Gastroesophageal sphincter (tissue), 4 donors: ENCODE measurements at regions not wholly inside any gene's neighbourhood (a gene's known extent, or its start where the extent isn't known, plus 50 kb on each side); places are given as distances from the start of the nearest gene placed in this dataset.
"Not testable (repeated sequence)": the region's sequence is repeated elsewhere in the genome, so short reads cannot be mapped to it uniquely, and the experiment has no call there.

Experiments used
- ATAC-seq: fragments of 150-250 bp; one replicate; pipeline ENCODE4 v1.9.1; 2016; ENCODE audit warnings: mild to moderate bottlenecking, moderate library complexity
- H3K27ac ChIP-seq, 4 donors: fragments of 200-600 bp; sonication (generic) in 3 of 4; 1 replicate in 3 of 4; 2 replicates in 1 of 4; pipeline ENCODE4 v1.5.1; 2016 to 2019
- H3K27me3 ChIP-seq: fragments of 200-600 bp; sonication (generic); one replicate; pipeline ENCODE4 v1.5.1; 2019
- H3K36me3 ChIP-seq, 2 donors: fragments of 200-600 bp; sonication (generic); one replicate each; pipeline ENCODE4 v1.5.1; 2019; ENCODE audit warnings: control low read depth in 1 of 2
- H3K4me1 ChIP-seq, 3 donors: fragments of 200-600 bp; sonication (generic); 1 replicate in 2 of 3; 2 replicates in 1 of 3; pipeline ENCODE4 v1.5.1; 2016 to 2019; ENCODE audit warnings: control low read depth in 2 of 3
- H3K4me3 ChIP-seq, 2 donors: fragments of 200-600 bp; sonication (generic); one replicate each; pipeline ENCODE4 v1.5.1; 2019; ENCODE audit warnings: mild to moderate bottlenecking in 1 of 2, moderate library complexity in 1 of 2
- H3K9me3 ChIP-seq, 3 donors: fragments of 200-600 bp; sonication (generic); one replicate each; pipeline ENCODE4 v1.5.1; 2017 to 2019; ENCODE audit warnings: control low read depth in 2 of 3
- EP300 ChIP-seq: sonication (generic); formaldehyde crosslinking; IDR thresholded peaks from one replicate; pipeline ENCODE4 v1.6.1; 2017; ENCODE audit warnings: antibody characterized with exemption, mild to moderate bottlenecking
- POLR2A ChIP-seq, 2 donors: fragments of 450-650 bp; IDR thresholded peaks; one replicate each; pipeline ENCODE4 v1.6.1; 2017; ENCODE audit warnings: antibody characterized with exemption in 2 of 2, mild to moderate bottlenecking in 2 of 2, moderate library complexity in 1 of 2
- POLR2AphosphoS5 ChIP-seq: sonication (generic); formaldehyde crosslinking; IDR thresholded peaks from one replicate; pipeline ENCODE4 v1.6.1; 2017; ENCODE audit warnings: antibody characterized with exemption
- WGBS, 2 donors: methylation state at CpG; one replicate each; pipeline ENCODE4 v1.1.5; 2018; ENCODE audit warnings: low coverage in 1 of 2; 5-methylcytosine and 5-hydroxymethylcytosine counted together
- TF ChIP-seq, protein P1 (sequence below), 4 experiments: fragments of 200-600 bp in 2 of 4; fragments of 450-650 bp in 2 of 4; sonication (generic) in 1 of 4; IDR thresholded peaks; one replicate each; pipeline ENCODE4 v1.5.1; 2017 to 2019; ENCODE audit warnings: antibody characterized with exemption in 4 of 4, mild to moderate bottlenecking in 2 of 4, moderate library complexity in 2 of 4

DNA sequence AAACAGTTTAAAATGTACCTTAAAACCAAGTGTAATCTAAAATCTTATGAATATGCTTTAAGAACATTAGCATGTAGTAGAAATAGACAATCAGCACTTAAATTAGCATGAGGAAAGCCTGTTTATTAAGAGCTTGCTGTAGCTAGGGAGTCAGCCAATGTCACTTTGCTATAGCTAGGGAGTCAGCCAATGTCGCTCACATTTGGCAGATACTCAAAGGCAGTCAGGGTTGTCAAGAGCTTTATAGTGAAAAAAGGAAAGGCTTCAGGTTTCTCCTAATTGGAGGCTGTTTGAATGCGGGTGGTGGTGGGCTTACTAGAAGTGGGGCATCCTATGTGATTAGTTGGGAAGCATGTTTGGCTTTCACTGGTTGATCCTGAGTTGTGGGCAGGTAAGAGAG is 226.2 kb upstream of the DGKB start:
- TF ChIP-seq POLR2AphosphoS5 (no peak), EP300 (no peak)
- TF ChIP-seq, protein P1, sequence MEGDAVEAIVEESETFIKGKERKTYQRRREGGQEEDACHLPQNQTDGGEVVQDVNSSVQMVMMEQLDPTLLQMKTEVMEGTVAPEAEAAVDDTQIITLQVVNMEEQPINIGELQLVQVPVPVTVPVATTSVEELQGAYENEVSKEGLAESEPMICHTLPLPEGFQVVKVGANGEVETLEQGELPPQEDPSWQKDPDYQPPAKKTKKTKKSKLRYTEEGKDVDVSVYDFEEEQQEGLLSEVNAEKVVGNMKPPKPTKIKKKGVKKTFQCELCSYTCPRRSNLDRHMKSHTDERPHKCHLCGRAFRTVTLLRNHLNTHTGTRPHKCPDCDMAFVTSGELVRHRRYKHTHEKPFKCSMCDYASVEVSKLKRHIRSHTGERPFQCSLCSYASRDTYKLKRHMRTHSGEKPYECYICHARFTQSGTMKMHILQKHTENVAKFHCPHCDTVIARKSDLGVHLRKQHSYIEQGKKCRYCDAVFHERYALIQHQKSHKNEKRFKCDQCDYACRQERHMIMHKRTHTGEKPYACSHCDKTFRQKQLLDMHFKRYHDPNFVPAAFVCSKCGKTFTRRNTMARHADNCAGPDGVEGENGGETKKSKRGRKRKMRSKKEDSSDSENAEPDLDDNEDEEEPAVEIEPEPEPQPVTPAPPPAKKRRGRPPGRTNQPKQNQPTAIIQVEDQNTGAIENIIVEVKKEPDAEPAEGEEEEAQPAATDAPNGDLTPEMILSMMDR (IDR thresholded peaks at IDR 0.05) = no peak
- Histone ChIP-seq H3K4me1 (no peaks in the 10 kb centered on the region), H3K9me3 (no peaks in the 10 kb centered on the region), H3K27ac (no peak overlapping the region), H3K27me3 (no peaks in the 10 kb centered on the region), H3K4me3 (no peak overlapping the region), H3K36me3 (no peaks in the 10 kb centered on the region)
- 58 to 81% methylated on average over 2 of the region's 2 CpGs for WGBS, 2 donors
- ATAC-seq = no peak

DNA sequence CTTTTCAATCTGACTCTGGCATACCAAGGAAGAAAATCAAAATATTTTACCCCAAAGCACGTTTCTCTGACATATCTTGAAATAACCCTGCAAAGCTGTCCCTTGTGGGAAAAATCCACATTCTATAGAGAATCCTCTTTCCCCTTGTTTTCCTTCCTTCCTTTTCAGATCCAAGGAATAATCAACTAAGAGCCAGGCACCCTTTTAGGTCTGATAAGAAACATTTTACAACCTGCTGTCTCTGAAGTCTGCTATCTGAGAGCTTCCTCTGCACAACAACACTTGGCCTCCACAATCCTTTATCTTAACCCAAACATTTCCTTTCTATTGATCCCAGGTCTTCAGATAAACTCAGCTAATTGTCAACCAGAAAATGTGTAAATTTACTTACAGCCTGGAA is 224.1 kb upstream of the DGKB start:
- not testable (repeated sequence) for H3K4me3 ChIP-seq, ATAC-seq, H3K27me3 ChIP-seq, H3K9me3 ChIP-seq, H3K36me3 ChIP-seq, H3K4me1 ChIP-seq, H3K27ac ChIP-seq
- 78 to 91% methylated on average over 1 of the region's 1 CpG for WGBS, 2 donors

DNA sequence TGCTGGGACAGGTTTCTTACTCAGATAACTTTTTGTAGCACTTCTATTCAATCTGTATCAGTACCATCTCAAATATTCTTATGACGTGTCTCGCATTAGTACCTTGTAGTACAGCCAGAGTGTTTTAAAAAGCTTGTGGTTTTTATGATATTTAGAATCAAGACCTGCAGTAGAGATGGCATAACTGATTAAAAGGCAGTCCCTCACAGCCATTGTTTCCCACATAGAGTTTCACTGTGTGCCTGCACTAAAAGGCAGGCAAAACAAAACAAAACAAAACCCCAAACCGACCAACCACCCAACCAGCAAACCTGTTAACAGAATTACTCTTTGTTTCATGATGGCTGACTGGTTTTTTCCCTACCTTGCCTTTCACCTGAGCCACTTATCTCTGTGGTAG is 221.3 kb upstream of the DGKB start:
- TF ChIP-seq EP300 (no peak), POLR2A (IDR thresholded peaks at IDR 0.05) (no peak), POLR2AphosphoS5 (no peak)
- TF ChIP-seq, protein P1 (IDR thresholded peaks at IDR 0.05) = no peak
- Histone ChIP-seq H3K27me3 (no peaks in the 10 kb centered on the region), H3K27ac (no peak overlapping the region), H3K4me3 (no peak overlapping the region), H3K9me3 (no peaks in the 10 kb centered on the region), H3K4me1 (no peaks in the 10 kb centered on the region), H3K36me3 (no peaks in the 10 kb centered on the region)
- 67 to 80% methylated on average over 3 of the region's 3 CpGs for WGBS, 2 donors
- no peak for ATAC-seq

DNA sequence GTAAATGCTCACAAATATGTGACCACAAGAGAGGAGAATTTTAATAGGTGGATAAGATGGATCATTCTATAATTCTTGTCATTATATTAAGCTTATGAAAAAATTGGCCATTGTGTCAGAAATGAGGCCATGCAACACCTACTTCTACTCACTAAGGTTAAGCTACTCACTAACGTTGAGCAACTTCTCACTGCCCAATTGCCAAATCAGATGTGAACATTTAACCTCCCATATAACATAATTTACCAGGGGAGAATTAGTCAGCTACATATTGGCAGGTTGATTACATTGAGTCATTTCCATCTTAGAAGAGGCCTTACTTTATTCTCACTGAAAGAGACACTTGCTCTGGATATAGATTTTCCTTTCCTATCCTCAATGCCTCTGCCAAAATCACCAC is 211.2 kb upstream of the DGKB start:
- TF ChIP-seq POLR2AphosphoS5 = no peak
- TF ChIP-seq, protein P1 (IDR thresholded peaks at IDR 0.05) = no peak
- TF ChIP-seq EP300 = no peak
- TF ChIP-seq POLR2A (IDR thresholded peaks at IDR 0.05) = no peak
- H3K27ac ChIP-seq = no peak overlapping the region
- no peaks in the 10 kb centered on the region for H3K9me3 ChIP-seq
- no peak for ATAC-seq
- 78 to 100% methylated on average over 1 of the region's 1 CpG for WGBS, 2 donors
- no peaks in the 10 kb centered on the region for H3K4me1 ChIP-seq
- H3K4me3 ChIP-seq = no peak overlapping the region
- no peaks in the 10 kb centered on the region for H3K36me3 ChIP-seq
- H3K27me3 ChIP-seq = no peaks in the 10 kb centered on the region

DNA sequence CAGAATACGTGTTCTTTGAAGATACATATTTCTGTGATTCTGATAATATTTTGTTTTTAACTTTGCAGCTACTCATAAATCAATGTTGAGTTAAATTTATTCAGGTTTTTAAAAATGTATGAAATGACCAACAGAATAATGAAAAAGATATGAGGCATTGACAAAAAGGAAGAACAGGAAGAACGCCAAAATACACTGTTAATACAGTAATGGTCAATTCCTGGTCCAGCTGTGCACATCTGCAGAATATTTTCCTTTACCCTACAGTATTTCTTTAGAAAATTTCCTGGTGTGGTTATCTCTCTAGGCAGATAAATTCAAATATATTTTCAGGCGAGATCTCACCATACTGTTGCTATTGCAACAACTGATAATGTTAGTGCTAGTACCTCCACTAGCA is 203.2 kb upstream of the DGKB start:
- H3K4me1 ChIP-seq = no peaks in the 10 kb centered on the region
- no peaks in the 10 kb centered on the region for H3K9me3 ChIP-seq
- 60 to 68% methylated on average over 3 of the region's 3 CpGs for WGBS, 2 donors
- no peak overlapping the region for H3K4me3 ChIP-seq
- no peak for ATAC-seq
- TF ChIP-seq POLR2A (IDR thresholded peaks at IDR 0.05) (no peak), EP300 (no peak), POLR2AphosphoS5 (no peak)
- TF ChIP-seq, protein P1 (IDR thresholded peaks at IDR 0.05) = no peak
- no peaks in the 10 kb centered on the region for H3K36me3 ChIP-seq
- no peaks in the 10 kb centered on the region for H3K27me3 ChIP-seq
- H3K27ac ChIP-seq = no peak overlapping the region
